HG02588 (cell line): ENCODE measurements at regions not wholly inside any gene's neighbourhood (a gene's known extent, or its start where the extent isn't known, plus 50 kb on each side); places are given as distances from the start of the nearest gene placed in this dataset.
"Not testable (repeated sequence)": the region's sequence is repeated elsewhere in the genome, so short reads cannot be mapped to it uniquely, and the experiment has no call there.

ENCODE experiments used
- ATAC-seq: cut with Tn5 transposase; IDR thresholded peaks from one replicate; pipeline ENCODE4 v1.9.1; 2021; ENCODE audit warnings: mild to moderate bottlenecking, moderate library complexity; ENCODE audit not compliant: unreplicated experiment

- no peak for ATAC-seq
These were observed 183.2 kb upstream of the TAS2R1 start for GRCh38 chr5:9813305-9813704.

- ATAC-seq = not testable (repeated sequence)
These were observed 177.2 kb upstream of the TAS2R1 start for GRCh38 chr5:9807366-9807765.

GRCh38 chr5:9801908-9802307, 171.8 kb upstream of the TAS2R1 start:
- no peak for ATAC-seq

GRCh38 chr5:9799606-9800005, 169.5 kb upstream of the TAS2R1 start:
- ATAC-seq = no peak

GRCh38 chr5:9790276-9790675, 160.1 kb upstream of the TAS2R1 start:
- no peak for ATAC-seq

GRCh38 chr5:9789777-9790176, 159.6 kb upstream of the TAS2R1 start:
- ATAC-seq = no peak

- no peak for ATAC-seq
These were observed 157.9 kb upstream of the TAS2R1 start for GRCh38 chr5:9787861-9788600.

- no peak for ATAC-seq
These were observed 156.5 kb upstream of the TAS2R1 start for GRCh38 chr5:9786380-9787360.

GRCh38 chr5:9785751-9786150, 155.6 kb upstream of the TAS2R1 start:
- no peak for ATAC-seq

GRCh38 chr5:9784231-9784630, 154.1 kb upstream of the TAS2R1 start:
- no peak for ATAC-seq

- ATAC-seq = no peak
These were observed 152.8 kb upstream of the TAS2R1 start for GRCh38 chr5:9782826-9783560.

- ATAC-seq = no peak
These were observed 151.7 kb upstream of the TAS2R1 start for GRCh38 chr5:9781890-9782289.

- no peak for ATAC-seq
These were observed 151.1 kb upstream of the TAS2R1 start for GRCh38 chr5:9781275-9781674.

GRCh38 chr5:9780501-9780900, 150.3 kb upstream of the TAS2R1 start:
- ATAC-seq = no peak

- ATAC-seq = no peak
These were observed 146.4 kb upstream of the TAS2R1 start for GRCh38 chr5:9776525-9776924.

GRCh38 chr5:9775339-9775738, 145.2 kb upstream of the TAS2R1 start:
- no peak for ATAC-seq

- no peak for ATAC-seq
These were observed 144.4 kb upstream of the TAS2R1 start for GRCh38 chr5:9774472-9775079.

- ATAC-seq = no peak
These were observed 140.9 kb upstream of the TAS2R1 start for GRCh38 chr5:9771079-9771478.

- ATAC-seq = no peak
These were observed 136.4 kb upstream of the TAS2R1 start for GRCh38 chr5:9766581-9766980.

- no peak for ATAC-seq
These were observed 135.4 kb upstream of the TAS2R1 start for GRCh38 chr5:9765419-9766140.
